Epidermal melanocyte (primary cell): ENCODE measurements at regions not wholly inside any gene's neighbourhood (a gene's known extent, or its start where the extent isn't known, plus 50 kb on each side); places are given as distances from the start of the nearest gene placed in this dataset.

Experiments
- DNase-seq: peaks from one replicate; pipeline ENCODE4 v3.0.0; 2011; ENCODE audit warnings: low spot score; ENCODE audit not compliant: insufficient read length

DNA sequence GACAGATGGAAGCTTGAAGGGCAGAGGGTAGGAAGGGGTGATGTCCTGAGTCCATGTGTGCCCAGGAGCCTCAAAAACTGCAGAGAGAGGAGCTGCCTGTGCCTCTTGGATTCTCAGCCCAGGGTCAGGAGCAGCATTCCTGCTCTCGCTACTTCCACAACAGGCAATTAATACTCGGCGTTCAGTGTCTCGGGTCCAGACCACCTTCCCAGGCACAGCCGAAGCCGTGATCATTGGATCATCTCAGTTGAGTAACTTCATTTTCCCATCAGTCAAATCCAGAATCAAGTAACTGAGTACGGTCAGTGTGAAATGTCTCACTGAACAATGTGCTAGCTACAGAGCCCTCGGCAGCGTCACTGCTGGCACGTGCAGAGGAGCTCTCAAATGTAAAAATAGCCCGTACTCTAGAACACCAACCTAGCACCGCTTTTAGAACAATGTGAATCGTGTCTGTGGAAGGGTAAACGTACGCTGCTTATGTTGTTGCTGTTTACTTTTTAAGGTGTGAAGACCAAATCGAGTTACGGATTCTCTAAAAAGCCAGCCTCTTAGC lies 63.5 kb upstream of the IRX4 start:
- DNase-seq, result no peak

DNA sequence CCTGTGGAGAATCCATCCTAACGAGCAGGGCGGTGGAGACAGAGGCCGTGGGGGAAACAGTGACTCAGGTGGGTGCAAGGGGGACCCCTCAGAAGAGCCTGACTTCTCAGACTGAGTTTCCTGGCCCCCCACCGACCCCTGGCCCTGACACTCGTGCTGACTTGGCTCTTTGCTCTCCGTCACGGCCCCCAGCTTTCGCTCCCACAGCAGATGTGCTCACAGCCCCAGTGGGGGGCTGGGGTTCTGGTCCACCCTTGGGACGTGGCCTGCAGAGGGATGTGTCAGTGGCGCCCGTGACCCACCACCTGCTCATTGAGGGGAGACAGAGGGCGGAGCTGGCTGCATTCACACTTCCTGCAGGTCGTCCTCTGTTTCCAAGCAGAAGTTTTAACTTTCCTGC lies 62.9 kb upstream of the IRX4 start:
- DNase-seq, result no peak

DNA sequence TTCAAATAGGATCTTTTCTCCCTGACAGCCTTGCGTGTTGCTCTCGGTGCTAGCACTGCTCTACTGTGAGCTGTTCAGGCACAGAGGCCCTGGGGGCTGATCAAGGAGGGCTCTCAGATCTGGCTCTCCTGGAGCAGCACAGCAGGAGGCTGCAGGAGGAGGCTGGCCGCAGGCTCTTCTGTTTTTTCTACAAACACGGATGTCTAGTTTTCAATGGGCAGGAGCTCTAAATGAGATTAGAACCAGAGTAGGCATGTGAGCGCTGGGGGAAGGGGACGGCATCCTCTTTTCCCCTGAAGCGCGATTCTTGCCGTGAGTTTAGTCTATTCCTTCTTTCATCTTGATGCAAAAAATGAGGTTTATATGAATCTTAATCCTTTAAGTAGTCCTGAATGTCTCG lies 61.7 kb upstream of the IRX4 start:
- no peak for DNase-seq

DNA sequence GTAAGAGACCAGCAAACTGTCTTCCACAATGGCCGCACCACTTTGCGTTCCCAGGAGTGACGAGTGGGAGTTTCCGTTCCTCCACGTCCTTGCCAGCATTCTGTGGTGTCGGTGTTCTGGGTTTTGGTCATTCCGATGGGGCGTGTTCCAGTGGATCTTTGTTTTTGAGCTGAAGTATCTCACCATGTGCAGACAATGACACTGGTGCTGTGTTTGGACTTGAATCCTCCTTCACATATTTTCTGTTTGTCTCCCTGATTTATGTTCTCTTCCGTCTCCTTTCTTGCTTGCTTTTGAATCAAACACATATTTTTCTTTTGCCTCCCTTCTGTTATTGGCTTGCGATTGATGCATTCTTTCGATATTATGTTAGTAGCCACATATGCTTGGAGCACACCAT lies 60.8 kb upstream of the IRX4 start:
- no peak for DNase-seq

DNA sequence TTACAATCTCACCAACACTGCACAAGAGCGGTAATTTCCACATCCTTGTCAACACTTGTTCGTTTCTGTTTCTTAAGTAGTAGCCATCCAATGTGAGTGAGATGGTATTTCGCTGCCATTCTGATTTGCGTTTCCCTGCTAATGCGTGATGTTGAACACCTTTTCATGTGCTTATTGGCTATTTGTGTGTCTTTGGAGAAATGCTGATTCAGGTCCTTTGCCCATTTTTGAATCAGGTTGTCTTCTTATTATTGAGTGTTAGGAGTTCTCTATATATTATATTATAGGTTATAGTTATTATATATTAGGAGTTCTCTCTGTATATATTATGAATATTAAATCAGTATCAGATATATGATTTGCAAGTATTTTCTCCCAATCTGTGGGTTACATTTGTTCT lies 59.9 kb upstream of the IRX4 start:
- DNase-seq, result no peak

DNA sequence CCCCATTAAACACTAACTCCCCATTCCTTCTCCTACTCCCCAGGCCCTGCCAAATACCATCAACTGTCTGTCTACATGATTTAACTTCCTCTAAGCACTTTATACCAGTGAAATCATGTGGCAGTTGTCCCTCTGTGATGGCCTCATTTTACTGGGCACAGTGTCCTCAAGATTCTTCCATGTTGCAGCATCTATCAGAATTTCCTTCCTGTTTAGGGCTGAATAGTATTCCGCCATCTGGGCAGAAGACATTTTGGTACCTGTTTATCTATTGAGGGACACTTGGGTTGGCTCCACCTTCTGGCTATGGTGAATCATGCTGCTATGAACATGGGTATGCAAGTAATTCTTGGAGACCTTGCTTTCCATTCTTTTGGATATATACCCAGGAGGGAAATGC lies 59.4 kb upstream of the IRX4 start:
- no peak for DNase-seq

DNA sequence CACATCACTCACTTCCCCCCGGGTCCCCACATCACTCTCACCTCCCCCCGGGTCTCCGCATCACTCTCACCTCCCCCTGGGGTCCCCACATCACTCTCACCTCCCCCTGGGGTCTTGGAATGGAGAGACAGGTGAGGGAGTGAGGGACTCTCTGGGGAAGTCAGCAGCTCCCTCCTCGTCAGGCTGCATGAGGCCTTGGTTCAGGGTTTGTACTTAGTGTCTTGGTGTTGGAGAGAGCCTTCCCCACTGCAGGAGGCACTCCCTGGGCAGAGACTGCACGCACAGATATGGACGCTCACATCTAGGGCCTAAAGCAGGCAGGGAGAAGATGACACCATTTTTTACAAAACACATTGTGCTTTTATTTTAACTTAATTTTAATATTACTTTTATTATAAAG lies 56.5 kb upstream of the IRX4 start:
- no peak for DNase-seq

DNA sequence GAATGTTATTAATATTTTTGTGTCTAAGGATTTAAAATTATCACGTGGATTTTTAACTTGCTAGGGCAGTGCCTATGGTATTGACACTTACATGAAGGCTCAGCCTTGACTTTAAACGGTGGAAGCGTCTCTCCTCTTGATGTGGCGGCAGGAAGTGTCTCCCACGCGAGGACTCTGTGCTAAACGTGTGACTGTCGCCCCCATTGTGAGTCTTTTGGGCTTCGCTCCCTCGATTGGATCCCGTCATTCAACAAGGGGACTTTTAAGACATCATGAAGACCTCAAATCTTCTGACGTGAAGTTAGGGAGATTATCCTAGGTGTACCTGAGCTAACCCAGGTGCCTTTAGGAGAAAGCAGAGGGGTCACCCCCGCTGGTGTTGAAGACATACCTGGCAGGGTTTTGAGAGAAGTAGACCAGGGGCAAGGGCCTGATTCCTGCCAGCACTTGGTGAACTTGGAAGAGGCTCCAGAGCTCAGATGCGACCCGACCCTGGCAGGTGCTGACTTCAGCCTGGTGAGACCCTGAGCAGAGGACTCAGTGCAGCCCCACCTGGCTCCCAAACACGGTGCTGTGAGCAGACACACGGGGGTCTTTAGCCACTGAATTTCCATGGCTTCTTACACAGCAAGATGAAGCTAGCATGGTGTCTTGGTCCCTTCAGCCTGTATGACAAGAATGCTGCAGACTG lies 55.7 kb upstream of the IRX4 start:
- DNase-seq, result no peak

DNA sequence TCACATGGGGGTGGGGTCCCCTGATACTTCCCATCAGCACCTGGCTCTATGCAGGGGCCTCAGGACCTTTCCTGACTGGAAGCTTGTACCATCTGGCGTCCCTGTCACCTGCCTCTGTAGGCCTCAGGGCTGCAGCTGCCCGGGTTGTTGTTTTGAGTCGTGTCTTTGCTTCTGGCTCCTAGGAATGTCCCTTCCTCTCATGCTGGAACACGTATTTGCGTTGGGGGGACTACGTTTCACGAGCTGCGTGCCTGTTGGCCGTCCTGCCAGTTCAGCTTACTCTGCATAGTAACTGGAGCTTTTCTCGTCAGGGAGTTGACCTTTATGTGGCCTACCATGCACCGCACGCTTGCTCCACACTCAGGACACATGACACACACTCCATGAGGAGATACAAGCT lies 54.9 kb upstream of the IRX4 start:
- DNase-seq, result no peak

DNA sequence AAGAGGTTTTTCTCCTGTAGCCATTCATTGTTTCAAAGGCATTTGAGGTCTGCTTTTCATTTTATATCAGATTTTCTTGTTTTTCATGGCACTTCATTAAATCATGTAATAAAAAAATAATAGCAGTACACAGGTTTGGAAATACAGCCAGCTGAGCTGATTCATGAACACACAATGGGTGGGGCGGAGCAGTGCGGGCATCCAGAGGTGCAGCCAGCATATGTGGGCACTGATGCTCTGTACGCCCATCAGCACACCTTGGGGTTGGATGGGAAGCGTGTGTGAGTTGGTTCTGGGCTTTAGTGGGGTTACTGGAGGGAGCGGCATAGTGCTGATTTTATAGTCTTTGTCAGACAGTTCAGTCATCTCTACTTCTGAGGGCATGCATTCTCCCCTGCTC lies 54.2 kb upstream of the IRX4 start:
- DNase-seq, result no peak

DNA sequence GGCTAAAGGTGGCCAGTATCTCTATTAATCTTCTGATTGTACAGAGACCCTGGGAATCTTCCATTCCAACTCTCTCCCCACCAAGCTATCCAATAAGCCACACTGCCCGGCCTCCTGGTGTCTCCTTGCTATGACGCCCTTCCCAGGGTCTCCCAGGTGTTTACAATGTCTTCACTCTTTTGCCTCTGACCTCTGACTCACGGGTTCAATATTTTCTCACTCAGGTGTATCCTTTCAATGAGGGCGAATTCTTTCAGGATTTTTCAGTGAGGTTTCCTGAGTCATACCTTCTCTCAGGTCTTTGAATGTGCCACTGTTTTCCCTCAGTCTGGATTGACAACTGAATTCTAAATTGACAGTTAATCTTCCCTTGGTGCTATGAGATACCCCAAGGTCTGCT lies 53.7 kb upstream of the IRX4 start:
- no peak for DNase-seq

DNA sequence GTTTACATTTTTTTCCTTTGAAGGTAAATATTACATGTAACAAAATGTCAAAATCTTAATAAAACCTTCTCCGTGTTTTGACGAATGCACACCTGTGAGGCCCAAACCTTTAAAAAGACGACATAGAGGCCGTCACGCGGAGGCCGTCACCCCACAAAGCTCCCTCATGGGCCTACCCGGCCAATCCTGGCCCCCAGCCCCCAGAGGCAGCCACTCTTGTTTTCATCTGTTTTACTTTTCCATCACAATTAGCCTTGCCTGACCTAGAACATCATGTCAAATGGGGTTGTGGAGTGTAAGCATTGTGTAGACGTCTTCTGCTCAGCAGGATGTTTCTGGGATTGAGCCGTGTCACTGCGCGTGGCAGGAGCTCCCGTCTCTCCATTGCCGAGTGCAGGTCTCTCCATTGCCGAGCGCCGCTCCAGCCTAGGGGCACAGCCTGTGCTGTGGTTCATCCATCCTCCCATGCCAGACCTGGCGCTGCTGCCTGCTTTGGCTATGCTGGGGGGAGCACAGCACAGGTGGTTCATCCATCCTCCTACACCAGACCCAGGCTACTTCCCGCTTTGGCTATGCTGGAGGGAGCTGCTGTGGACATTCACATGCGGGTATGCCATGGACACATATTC lies 52.2 kb upstream of the IRX4 start:
- no peak for DNase-seq

DNA sequence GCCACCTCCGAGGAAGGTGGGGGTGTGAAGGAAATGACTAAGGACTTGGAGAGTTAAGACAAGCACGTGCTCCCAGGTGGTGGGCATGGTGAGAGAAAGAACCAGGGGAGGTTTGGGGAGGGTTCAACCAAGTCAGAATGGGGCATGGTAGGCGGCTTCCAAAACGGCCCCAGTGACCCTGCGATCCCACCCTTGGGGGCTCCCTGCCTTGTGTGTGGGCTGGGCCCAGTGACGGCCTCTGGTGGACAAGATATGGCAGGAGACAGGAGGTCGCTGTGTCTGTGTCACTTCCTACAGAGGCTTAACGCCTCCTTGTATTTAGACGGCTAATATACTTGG lies 51.3 kb upstream of the IRX4 start:
- no peak for DNase-seq

DNA sequence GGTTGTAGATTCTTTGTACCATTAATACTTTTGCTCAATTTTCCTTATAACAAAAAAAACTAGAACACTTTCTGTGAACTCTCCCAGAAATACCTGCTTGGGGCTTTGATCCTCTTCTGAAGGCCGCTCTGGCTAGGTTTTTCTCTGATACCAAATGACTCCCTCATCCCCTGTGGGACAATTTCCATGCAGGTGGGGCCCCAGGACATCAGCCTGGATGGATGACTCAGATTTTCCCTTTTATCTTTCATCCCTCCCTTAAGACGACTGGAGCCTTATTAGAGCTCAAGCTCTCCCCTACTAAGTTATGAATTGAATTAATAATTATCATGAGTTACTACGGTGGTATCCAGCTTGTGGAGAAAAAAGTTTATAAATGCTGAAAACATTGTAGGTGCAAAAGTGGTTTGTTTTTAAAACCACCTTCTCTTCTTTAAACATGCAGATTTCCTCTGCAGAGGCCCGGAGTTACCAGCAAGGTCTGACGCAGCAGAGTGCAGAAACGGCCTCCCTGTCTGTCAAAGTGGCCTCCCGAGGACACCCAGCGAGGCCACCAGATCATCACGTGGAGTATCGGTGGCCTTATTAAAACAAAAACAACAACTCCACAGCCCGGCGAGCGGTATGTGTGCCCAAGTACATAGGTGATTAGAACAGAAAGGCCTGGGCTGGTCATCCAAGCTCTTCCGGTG lies 50.8 kb upstream of the IRX4 start:
- no peak for DNase-seq
